GM23248 (cell line): ENCODE measurements at regions not wholly inside any gene's neighbourhood (a gene's known extent, or its start where the extent isn't known, plus 50 kb on each side); places are given as distances from the start of the nearest gene placed in this dataset.
A peak's percentile ranks its signal among the peaks of the same experiment; 100 is the strongest.

ENCODE experiments used
- DNase-seq: peaks from one replicate; pipeline ENCODE4 v3.0.0-alpha.2; 2015
- H2AFZ ChIP-seq: fragments of 200-600 bp; sonication (generic); 2 replicates; pipeline ENCODE4 v1.6.1; 2016; ENCODE audit warnings: antibody characterized with exemption
- H3F3A ChIP-seq: fragments of 200-600 bp; sonication (generic); 2 replicates; pipeline ENCODE4 v1.6.1; 2016; ENCODE audit warnings: mild to moderate bottlenecking, antibody characterized with exemption, mixed run types; ENCODE audit not compliant: insufficient read depth
- H3K27ac ChIP-seq: fragments of 200-600 bp; sonication (generic); 2 replicates; pipeline ENCODE4 v1.5.1; 2016; ENCODE audit warnings: mild to moderate bottlenecking
- H3K27me3 ChIP-seq: fragments of 200-600 bp; sonication (generic); replicated peaks from 2 replicates; pipeline ENCODE4 v1.6.1; 2016; ENCODE audit warnings: mild to moderate bottlenecking; ENCODE audit not compliant: insufficient read depth
- H3K36me3 ChIP-seq: fragments of 200-600 bp; sonication (generic); 2 replicates; pipeline ENCODE4 v1.6.1; 2016; ENCODE audit warnings: low read depth, mild to moderate bottlenecking
- H3K4me1 ChIP-seq: fragments of 200-600 bp; sonication (generic); 2 replicates; pipeline ENCODE4 v1.6.1; 2016; ENCODE audit warnings: mild to moderate bottlenecking; ENCODE audit not compliant: insufficient read depth
- H3K4me2 ChIP-seq: fragments of 200-600 bp; sonication (generic); one replicate; pipeline ENCODE4 v1.6.1; 2016; ENCODE audit warnings: mild to moderate bottlenecking; ENCODE audit not compliant: unreplicated experiment
- H3K4me3 ChIP-seq: fragments of 200-600 bp; sonication (generic); 2 replicates; pipeline ENCODE4 v1.5.1; 2016; ENCODE audit warnings: mild to moderate bottlenecking
- H3K79me2 ChIP-seq: fragments of 200-600 bp; sonication (generic); 2 replicates; pipeline ENCODE4 v1.6.1; 2016; ENCODE audit warnings: mild to moderate bottlenecking; ENCODE audit not compliant: insufficient read depth
- H3K9ac ChIP-seq: fragments of 200-600 bp; sonication (generic); 2 replicates; pipeline ENCODE4 v1.6.1; 2016; ENCODE audit warnings: mild to moderate bottlenecking
- H3K9me2 ChIP-seq: fragments of 200-600 bp; sonication (generic); 2 replicates; pipeline ENCODE4 v1.6.1; 2016; ENCODE audit warnings: mixed run types, mild to moderate bottlenecking, moderate library complexity; ENCODE audit not compliant: insufficient read depth
- H3K9me3 ChIP-seq: fragments of 200-600 bp; sonication (generic); one replicate; pipeline ENCODE4 v1.6.1; 2017; ENCODE audit warnings: low read depth
- H4K20me1 ChIP-seq: fragments of 200-600 bp; sonication (generic); 2 replicates; pipeline ENCODE4 v1.6.0; 2016; ENCODE audit not compliant: insufficient read depth
- EZH2 ChIP-seq: fragments of 200-600 bp; sonication (generic); IDR thresholded peaks from 2 replicates; pipeline ENCODE4 v1.6.1; 2018; ENCODE audit warnings: antibody characterized with exemption, mild to moderate bottlenecking; ENCODE audit not compliant: insufficient read depth, poor library complexity, severe bottlenecking
- EZH2phosphoT487 ChIP-seq: fragments of 200-600 bp; sonication (generic); IDR thresholded peaks from 2 replicates; pipeline ENCODE4 v1.6.1; 2018; ENCODE audit warnings: antibody characterized with exemption, moderate library complexity, mild to moderate bottlenecking, low read depth; ENCODE audit not compliant: insufficient read depth
- WGBS, 2 experiments: methylation state at CpG; one replicate each; pipeline ENCODE4 v1.1.6; 2015 to 2017; ENCODE audit warnings: low lambda C conversion rate in 2 of 2, low coverage in 1 of 2; ENCODE audit errors: missing lambda C conversion rate in 2 of 2; 5-methylcytosine and 5-hydroxymethylcytosine counted together
- in situ Hi-C: fragments of 300-500 bp; cut with MboI; formaldehyde crosslinking; loops from 2 replicates; pipeline ENCODE4 v1.15.0; 2020

GRCh38 chr6:84456803-84457202 lies 229.4 kb upstream of the CEP162 start:
- Histone ChIP-seq H3K4me1 (peaks cover 9% of the 10 kb centered on the region), H3K4me3 (no peak overlapping the region), H3F3A (peaks cover 2% of the 10 kb centered on the region), H3K9me3 (no peaks in the 10 kb centered on the region), H3K9me2 (no peaks in the 10 kb centered on the region), H3K4me2 (no peak overlapping the region), H4K20me1 (no peaks in the 10 kb centered on the region), H3K36me3 (no peaks in the 10 kb centered on the region), H3K27ac (no peak overlapping the region), H3K9ac (no peak overlapping the region), H3K27me3 (no peaks in the 10 kb centered on the region), H2AFZ (no peak overlapping the region), H3K79me2 (no peaks in the 10 kb centered on the region)
- DNase-seq, result no peak
- in situ Hi-C loops, result no loop called here
- 66 to 70% methylated on average over 4 of the region's 4 CpGs for WGBS, 2 experiments
- TF ChIP-seq EZH2phosphoT487, result no peak
- no peak for TF ChIP-seq EZH2

GRCh38 chr6:84455511-84456029 lies 228.1 kb upstream of the CEP162 start:
- peak; percentile 20 for DNase-seq
- Histone ChIP-seq H3K4me1 (peaks cover 9% of the 10 kb centered on the region), H3K9me3 (no peaks in the 10 kb centered on the region), H3K27ac (no peak overlapping the region), H3K36me3 (no peaks in the 10 kb centered on the region), H3K9ac (no peak overlapping the region), H3K4me3 (no peak overlapping the region), H3K4me2 (no peak overlapping the region), H3K9me2 (no peaks in the 10 kb centered on the region), H3F3A (no peaks in the 10 kb centered on the region), H2AFZ (no peak overlapping the region; the same call in 1 of the 2 replicates), H3K79me2 (no peaks in the 10 kb centered on the region), H3K27me3 (no peaks in the 10 kb centered on the region), H4K20me1 (no peaks in the 10 kb centered on the region)
- in situ Hi-C loops, result no loop called here
- WGBS, 2 experiments, result 69 to 74% methylated on average over 3 of the region's 3 CpGs
- TF ChIP-seq EZH2phosphoT487, result no peak

DNA sequence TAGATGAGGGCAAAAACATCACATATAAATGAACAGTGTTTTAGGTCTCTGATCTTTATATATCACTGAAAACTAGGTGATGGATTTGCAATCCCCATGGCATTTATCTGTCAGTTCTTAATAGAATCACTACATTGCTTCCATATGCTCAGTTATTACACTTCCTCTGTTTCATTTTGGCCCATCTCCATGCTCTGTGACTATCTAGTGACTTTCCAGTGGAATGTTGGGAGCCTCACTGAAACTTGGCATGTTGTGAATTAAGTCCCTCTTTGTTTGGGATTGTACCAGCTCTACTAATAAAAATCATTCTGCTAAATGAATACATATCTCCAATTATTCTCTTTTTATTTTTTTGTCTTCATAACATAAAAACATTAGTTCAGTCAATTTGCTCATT lies 226.1 kb upstream of the CEP162 start:
- no peak overlapping the region for H3K4me3 ChIP-seq
- H2AFZ ChIP-seq, result no peak overlapping the region
- no peaks in the 10 kb centered on the region for H3F3A ChIP-seq
- no peaks in the 10 kb centered on the region for H4K20me1 ChIP-seq
- no peaks in the 10 kb centered on the region for H3K9me3 ChIP-seq
- no peaks in the 10 kb centered on the region for H3K36me3 ChIP-seq
- no peaks in the 10 kb centered on the region for H3K9me2 ChIP-seq
- no peak overlapping the region for H3K9ac ChIP-seq
- in situ Hi-C loops, result no loop called here
- H3K4me1 ChIP-seq, result peaks cover 9% of the 10 kb centered on the region
- no peak for TF ChIP-seq EZH2
- TF ChIP-seq EZH2phosphoT487, result no peak
- no peak overlapping the region for H3K27ac ChIP-seq
- H3K79me2 ChIP-seq, result no peaks in the 10 kb centered on the region
- H3K4me2 ChIP-seq, result peak overlapping the region; percentile 39
- H3K27me3 ChIP-seq, result no peaks in the 10 kb centered on the region
- DNase-seq, result peak; percentile 63

DNA sequence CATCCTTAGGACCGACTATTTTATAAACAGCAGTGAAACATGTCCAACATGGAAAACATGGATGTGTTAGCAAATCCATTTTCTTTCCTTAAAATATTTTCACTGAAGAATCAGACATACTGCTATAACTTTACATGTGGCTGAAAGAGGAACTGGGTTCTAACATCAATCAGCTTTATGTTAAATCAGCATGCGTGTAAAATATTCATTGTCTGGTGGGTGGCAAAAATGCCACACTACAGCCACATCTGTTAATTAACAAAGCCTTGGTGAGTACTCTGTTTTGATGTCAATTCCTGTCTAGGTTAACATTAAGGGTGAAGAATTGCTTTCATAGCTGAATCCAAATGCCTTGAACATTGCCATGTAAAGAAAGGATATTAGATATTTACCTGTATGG lies 222.6 kb upstream of the CEP162 start:
- Histone ChIP-seq H3K4me3 (no peak overlapping the region), H2AFZ (no peak overlapping the region), H3K4me2 (no peak overlapping the region), H3K36me3 (no peaks in the 10 kb centered on the region), H3K4me1 (peaks cover 9% of the 10 kb centered on the region), H3K9ac (no peak overlapping the region), H3K9me3 (no peaks in the 10 kb centered on the region), H3F3A (no peaks in the 10 kb centered on the region), H3K27me3 (no peaks in the 10 kb centered on the region), H3K27ac (no peak overlapping the region), H4K20me1 (no peaks in the 10 kb centered on the region), H3K9me2 (no peaks in the 10 kb centered on the region), H3K79me2 (no peaks in the 10 kb centered on the region)
- TF ChIP-seq EZH2phosphoT487, result no peak
- no peak for TF ChIP-seq EZH2
- 94 to 97% methylated on average over 2 of the region's 2 CpGs for WGBS, 2 experiments
- no peak for DNase-seq
- in situ Hi-C loops, result no loop called here

DNA sequence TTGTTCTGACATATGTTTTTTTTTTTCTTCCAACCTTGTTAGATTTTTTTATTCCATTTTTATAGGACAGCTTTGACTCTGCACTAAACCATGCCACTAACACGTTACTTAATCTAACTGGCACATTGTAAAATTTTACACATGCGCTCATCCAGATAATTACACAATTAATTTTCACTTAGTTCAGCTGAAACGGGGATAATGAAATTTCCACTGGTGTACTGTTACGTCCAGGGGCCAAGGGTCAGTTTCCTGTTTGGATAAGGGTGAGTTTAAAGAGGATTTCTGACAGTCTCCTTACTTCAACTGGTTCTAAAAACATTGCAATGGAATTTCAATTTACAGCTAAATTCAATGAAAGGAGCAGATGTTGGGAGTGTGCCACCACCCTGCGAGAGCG lies 221.8 kb upstream of the CEP162 start:
- Histone ChIP-seq H2AFZ (no peak overlapping the region), H3K4me3 (no peak overlapping the region), H3K9me2 (no peaks in the 10 kb centered on the region), H3K36me3 (no peaks in the 10 kb centered on the region), H3K9me3 (no peaks in the 10 kb centered on the region), H3K27ac (no peak overlapping the region), H4K20me1 (no peaks in the 10 kb centered on the region), H3K9ac (no peak overlapping the region), H3F3A (no peaks in the 10 kb centered on the region), H3K79me2 (no peaks in the 10 kb centered on the region), H3K27me3 (no peaks in the 10 kb centered on the region), H3K4me1 (peaks cover 9% of the 10 kb centered on the region), H3K4me2 (no peak overlapping the region)
- in situ Hi-C loops, result no loop called here
- TF ChIP-seq EZH2, result no peak
- no peak for TF ChIP-seq EZH2phosphoT487
- no peak for DNase-seq
- 68 to 70% methylated on average over 6 of the region's 6 CpGs for WGBS, 2 experiments
